ENCODE measurements at regions not wholly inside any gene's neighbourhood (a gene's known extent, or its start where the extent isn't known, plus 50 kb on each side); places are given as distances from the start of the nearest gene placed in this dataset.

DNA sequence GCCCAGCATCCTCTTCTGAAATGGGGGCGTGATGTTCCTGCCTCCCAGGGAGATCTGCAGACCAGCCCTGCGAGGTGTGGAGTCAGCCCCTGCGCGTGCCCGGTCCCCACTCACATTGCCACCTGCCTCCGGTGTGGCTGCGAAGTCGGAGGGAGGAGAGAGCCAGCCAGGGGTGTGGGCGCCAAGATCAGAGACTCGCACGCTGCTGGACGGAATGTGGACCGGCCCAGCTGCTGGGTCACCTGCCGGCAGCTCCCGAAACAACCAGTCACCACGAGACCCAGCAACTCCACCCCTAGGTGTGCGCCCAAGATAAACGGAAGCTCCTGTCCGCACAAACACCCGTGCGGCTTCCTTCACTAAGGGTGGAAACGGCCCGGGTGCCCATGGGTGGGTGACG is 51.1 kb upstream of the EGFL7 start:
- ATAC-seq = no peak
- Mint-ChIP-seq H3K4me3 (no peak overlapping the region), H3K36me3 (ENCODE audit: low read depth) (no peaks in the 10 kb centered on the region), H3K27ac (no peak overlapping the region), H3K27me3 (ENCODE audit: low read depth) (peaks cover 2% of the 10 kb centered on the region), H3K4me1 (ENCODE audit: low read depth) (peaks cover 9% of the 10 kb centered on the region), H3K9me3 (ENCODE audit: insufficient read depth) (no peaks in the 10 kb centered on the region)
- ChIA-PET CTCF (no interaction called here), POLR2A (no interaction called here)
- no peak for DNase-seq

- Mint-ChIP-seq H3K27ac (no peak overlapping the region), H3K27me3 (ENCODE audit: low read depth) (peaks cover 2% of the 10 kb centered on the region), H3K4me1 (ENCODE audit: low read depth) (peaks cover 9% of the 10 kb centered on the region), H3K9me3 (ENCODE audit: insufficient read depth) (no peaks in the 10 kb centered on the region), H3K36me3 (ENCODE audit: low read depth) (no peaks in the 10 kb centered on the region), H3K4me3 (no peak overlapping the region)
- ChIA-PET CTCF (no interaction called here), POLR2A (no interaction called here)
- ATAC-seq (no peak), DNase-seq (no peak)
These were observed 51.6 kb upstream of the EGFL7 start for GRCh38 chr9:136611119-136611518.

DNA sequence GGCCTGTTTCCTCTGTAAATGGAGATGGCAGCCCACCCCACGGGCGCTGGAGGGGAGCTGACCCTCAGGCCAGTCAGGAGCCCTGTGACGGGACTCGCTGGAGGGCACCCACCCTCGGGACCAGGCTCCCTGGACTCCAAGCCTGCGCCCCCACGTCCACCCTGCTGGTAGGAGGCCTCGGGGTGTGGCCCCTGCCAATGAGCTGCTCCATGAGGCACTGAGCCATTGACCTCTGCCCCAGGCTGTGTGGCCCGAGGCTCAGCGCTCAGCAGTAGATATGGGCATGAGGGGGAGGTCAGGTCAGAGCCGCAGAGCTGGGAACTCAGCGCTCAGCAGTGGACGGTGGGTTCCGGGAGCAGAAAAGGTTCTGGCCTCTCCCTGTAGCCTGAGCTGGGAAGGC is 52.3 kb upstream of the EGFL7 start:
- H3K9me3 Mint-ChIP-seq (ENCODE audit: insufficient read depth) = no peaks in the 10 kb centered on the region
- H3K36me3 Mint-ChIP-seq (ENCODE audit: low read depth) = no peaks in the 10 kb centered on the region
- peaks cover 2% of the 10 kb centered on the region for H3K4me1 Mint-ChIP-seq (ENCODE audit: low read depth)
- H3K27me3 Mint-ChIP-seq (ENCODE audit: low read depth) = peaks cover 2% of the 10 kb centered on the region
- DNase-seq (no peak), ATAC-seq (no peak)
- no peak overlapping the region for H3K27ac Mint-ChIP-seq
- ChIA-PET CTCF (no interaction called here), POLR2A (no interaction called here)
- no peak overlapping the region for H3K4me3 Mint-ChIP-seq

- no peaks in the 10 kb centered on the region for H3K4me1 Mint-ChIP-seq (ENCODE audit: low read depth)
- POLR2A ChIA-PET = no interaction called here
- no peak for DNase-seq
- no peak overlapping the region for H3K4me3 Mint-ChIP-seq
- CTCF ChIA-PET = no interaction called here
- no peak for ATAC-seq
- H3K27me3 Mint-ChIP-seq (ENCODE audit: low read depth) = peaks cover 2% of the 10 kb centered on the region
- H3K27ac Mint-ChIP-seq = no peak overlapping the region
- H3K9me3 Mint-ChIP-seq (ENCODE audit: insufficient read depth) = no peaks in the 10 kb centered on the region
- H3K36me3 Mint-ChIP-seq (ENCODE audit: low read depth) = no peaks in the 10 kb centered on the region
These were observed 52.8 kb upstream of the EGFL7 start for GRCh38 chr9:136609838-136610311.

- ATAC-seq = no peak
- CTCF ChIA-PET = no interaction called here
- H3K9me3 Mint-ChIP-seq (ENCODE audit: insufficient read depth) = no peaks in the 10 kb centered on the region
- H3K36me3 Mint-ChIP-seq (ENCODE audit: low read depth) = no peaks in the 10 kb centered on the region
- H3K27me3 Mint-ChIP-seq (ENCODE audit: low read depth) = peaks cover 2% of the 10 kb centered on the region
- H3K4me3 Mint-ChIP-seq = no peak overlapping the region
- no peak for DNase-seq
- POLR2A ChIA-PET = no interaction called here
- no peak overlapping the region for H3K27ac Mint-ChIP-seq
- no peaks in the 10 kb centered on the region for H3K4me1 Mint-ChIP-seq (ENCODE audit: low read depth)
These were observed 53.6 kb upstream of the EGFL7 start for GRCh38 chr9:136609160-136609475.

DNA sequence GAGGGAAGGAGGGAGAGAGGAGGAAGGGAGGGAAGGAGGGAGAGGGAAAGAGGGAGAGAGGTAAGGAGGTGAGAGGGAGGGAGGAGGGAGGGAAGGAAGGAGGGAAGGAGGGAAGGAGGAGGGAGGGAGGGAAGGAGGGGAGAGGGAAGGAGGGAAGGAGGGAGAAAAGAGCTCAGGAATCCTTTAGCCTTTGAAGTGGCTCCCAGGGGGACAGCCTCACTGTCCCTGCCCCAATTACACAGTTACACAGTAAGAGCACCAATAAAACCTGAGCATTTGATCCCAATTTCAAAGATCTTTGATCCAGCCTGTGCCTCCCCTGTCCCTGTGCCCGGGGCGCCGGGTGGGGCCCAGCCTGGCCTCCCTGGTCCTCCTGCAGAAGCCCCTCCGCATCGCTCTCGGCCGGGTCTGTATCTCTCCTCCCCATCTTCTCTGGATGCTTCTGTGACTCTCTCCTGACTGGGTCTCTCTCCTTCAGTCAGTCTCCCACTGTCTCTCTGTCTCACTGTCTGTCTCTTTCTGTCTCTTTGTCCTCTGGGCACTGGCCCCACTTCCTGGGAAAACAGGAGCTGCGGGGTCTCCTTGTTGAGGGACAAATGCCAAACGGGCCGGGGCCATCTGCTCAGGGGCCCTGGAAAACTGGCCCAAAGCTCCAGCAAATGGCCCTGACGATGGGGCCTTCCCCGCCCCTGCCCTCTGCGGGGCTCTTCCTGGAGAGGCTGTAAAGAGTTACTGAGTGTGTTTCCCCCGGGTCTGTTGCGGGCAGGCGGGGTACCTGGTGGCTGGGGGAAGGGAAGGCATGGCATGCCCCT is 54.2 kb upstream of the EGFL7 start:
- no peak for ATAC-seq

DNA sequence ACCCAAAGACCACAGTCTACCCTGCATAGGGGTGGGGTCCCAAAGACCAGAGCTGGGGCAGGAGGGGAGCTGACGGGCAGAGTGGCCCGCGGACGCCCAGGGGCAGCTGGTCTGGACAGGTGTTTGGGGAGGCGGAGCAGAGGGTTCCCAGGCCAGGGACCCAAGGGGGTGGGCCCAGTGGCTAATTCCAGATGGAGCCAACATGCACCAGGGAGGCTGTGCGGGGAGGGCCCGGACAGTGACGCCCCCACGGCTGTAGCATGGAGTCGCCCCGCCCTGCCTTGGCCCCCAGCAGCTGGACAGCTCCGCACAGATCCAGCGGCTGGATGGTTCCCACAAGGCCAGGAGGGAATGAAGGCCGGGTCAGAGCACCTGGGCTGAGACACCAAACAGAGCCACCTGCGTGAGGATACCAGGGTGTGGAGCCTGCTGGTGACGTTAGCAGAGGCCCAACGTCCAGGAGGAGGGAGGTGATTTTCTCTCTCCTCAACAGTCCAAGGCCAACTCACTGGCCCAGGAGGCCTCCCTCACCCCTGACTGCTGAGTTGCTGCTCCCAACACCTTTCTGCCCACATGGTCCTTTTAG is 55.3 kb upstream of the EGFL7 start:
- H3K27me3 Mint-ChIP-seq (ENCODE audit: low read depth) = peaks cover 2% of the 10 kb centered on the region
- ATAC-seq (no peak), DNase-seq (no peak)
- no peaks in the 10 kb centered on the region for H3K4me1 Mint-ChIP-seq (ENCODE audit: low read depth)
- no peaks in the 10 kb centered on the region for H3K9me3 Mint-ChIP-seq (ENCODE audit: insufficient read depth)
- H3K4me3 Mint-ChIP-seq = no peak overlapping the region
- H3K36me3 Mint-ChIP-seq (ENCODE audit: low read depth) = no peaks in the 10 kb centered on the region
- ChIA-PET CTCF (interaction anchor here (1.8 kb wide), 1 partner anchor 123 kb away, joined by 5 read pairs; no protein-coding TSS in a partner anchor), POLR2A (no interaction called here)
- H3K27ac Mint-ChIP-seq = no peak overlapping the region

More for the DNA sequence above, 54.2 kb upstream of the EGFL7 start:
- no peak overlapping the region for H3K4me3 Mint-ChIP-seq
- H3K36me3 Mint-ChIP-seq (ENCODE audit: low read depth) = no peaks in the 10 kb centered on the region
- ChIA-PET POLR2A (no interaction called here), CTCF (no interaction called here)
- H3K27me3 Mint-ChIP-seq (ENCODE audit: low read depth) = peaks cover 2% of the 10 kb centered on the region
- no peak for DNase-seq
- H3K4me1 Mint-ChIP-seq (ENCODE audit: low read depth) = no peaks in the 10 kb centered on the region
- H3K9me3 Mint-ChIP-seq (ENCODE audit: insufficient read depth) = no peaks in the 10 kb centered on the region
- no peak overlapping the region for H3K27ac Mint-ChIP-seq

DNA sequence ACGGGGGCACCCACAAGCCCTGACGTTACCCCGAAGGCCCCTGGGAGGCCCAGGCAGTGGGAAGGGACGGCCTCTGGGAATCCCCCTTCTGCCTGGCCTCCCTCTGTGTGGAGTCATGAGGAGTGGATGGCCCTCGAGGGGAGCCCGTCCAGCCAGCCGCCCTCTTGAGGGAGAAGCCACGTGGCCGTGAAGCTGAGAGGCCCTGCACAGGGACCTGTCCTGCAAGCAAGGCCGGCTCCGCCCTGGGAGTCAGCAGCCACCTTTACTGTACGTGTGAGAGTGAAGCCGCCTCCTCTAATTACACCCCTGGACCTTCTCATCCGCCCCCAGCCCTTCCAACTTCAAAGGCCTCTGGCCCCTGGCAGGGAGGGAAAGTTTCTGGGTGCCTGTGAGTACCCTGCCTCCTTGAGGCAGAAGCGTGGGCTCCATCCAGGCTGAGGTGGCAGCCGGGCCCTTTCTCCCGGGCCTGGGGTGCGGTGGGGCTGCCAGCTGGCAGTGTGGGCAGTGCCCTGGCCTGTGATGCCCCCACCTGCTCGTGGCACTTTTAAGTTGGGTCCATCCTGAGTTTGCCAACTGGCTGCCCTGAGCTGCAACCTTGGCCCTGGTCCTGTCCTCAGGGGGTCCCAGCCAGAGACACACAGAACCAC is 55.9 kb upstream of the EGFL7 start:
- H3K36me3 Mint-ChIP-seq (ENCODE audit: low read depth) = no peaks in the 10 kb centered on the region
- POLR2A ChIA-PET = no interaction called here
- CTCF ChIA-PET = interaction anchor here (0.9 to 1.8 kb wide), 2 partner anchors 38 to 122 kb away, joined by 3 to 5 read pairs; no protein-coding TSS in a partner anchor
- no peak overlapping the region for H3K27ac Mint-ChIP-seq
- H3K27me3 Mint-ChIP-seq (ENCODE audit: low read depth) = peaks cover 3% of the 10 kb centered on the region
- ATAC-seq (no peak), DNase-seq (no peak)
- H3K4me1 Mint-ChIP-seq (ENCODE audit: low read depth) = no peaks in the 10 kb centered on the region
- H3K4me3 Mint-ChIP-seq = no peak overlapping the region
- H3K9me3 Mint-ChIP-seq (ENCODE audit: insufficient read depth) = no peaks in the 10 kb centered on the region

- POLR2A ChIA-PET = no interaction called here
- ATAC-seq (no peak), DNase-seq (no peak)
- no peak overlapping the region for H3K4me3 Mint-ChIP-seq
- no peak overlapping the region for H3K27ac Mint-ChIP-seq
- CTCF ChIA-PET = interaction anchor here (0.9 to 1.8 kb wide), 2 partner anchors 39 to 122 kb away, joined by 3 to 5 read pairs; no protein-coding TSS in a partner anchor
- no peaks in the 10 kb centered on the region for H3K9me3 Mint-ChIP-seq (ENCODE audit: insufficient read depth)
- H3K27me3 Mint-ChIP-seq (ENCODE audit: low read depth) = peaks cover 3% of the 10 kb centered on the region
- no peaks in the 10 kb centered on the region for H3K36me3 Mint-ChIP-seq (ENCODE audit: low read depth)
- H3K4me1 Mint-ChIP-seq (ENCODE audit: low read depth) = no peaks in the 10 kb centered on the region
These were observed 56.6 kb upstream of the EGFL7 start for GRCh38 chr9:136605988-136606660.

GRCh38 chr9:136604823-136605525 is 57.7 kb upstream of the EGFL7 start:
- CTCF ChIA-PET = no interaction called here

DNA sequence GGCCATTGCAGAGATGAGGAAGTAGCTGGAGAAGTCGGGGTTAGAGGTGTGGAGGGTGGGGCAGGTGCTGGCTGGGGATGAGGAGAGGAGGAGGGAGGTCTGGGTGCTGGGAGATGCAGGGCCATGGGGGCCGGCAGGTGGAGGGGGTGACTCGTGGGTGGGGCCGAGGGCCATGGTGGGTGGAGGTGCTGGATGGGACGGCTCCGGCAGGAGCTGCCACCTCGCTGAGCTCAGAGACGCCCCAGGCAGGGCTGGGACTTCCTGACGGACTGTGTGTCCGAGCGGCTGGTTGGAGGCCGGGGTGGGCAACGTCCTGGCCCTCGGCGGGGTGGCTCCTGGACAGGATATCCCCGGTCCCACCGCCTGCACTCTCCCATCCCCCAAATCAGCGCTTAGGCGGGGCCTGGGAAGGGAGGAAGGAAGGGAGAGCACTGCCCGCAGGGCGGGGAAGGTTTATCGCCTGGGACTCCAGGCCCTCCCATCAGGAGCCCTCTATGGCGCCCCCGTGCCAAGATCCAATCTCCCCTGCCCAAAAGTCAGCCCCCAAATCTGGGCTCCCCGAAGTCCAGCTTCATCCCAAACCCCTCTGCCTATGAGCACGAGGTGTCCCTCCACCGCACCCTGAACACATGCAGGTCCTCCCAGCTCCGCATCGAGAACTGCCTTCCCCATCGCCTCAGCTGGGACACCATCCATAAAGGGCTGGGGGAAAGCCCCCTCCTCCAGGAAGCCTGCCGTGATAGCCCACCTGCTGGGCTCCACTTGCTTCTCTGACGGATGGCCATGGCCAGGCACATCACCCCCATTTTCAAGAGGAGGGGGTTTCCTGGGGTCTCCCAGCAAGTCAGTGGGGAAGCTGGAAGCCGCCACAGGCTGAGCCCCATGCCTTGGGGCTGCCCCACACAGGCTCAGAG is 58.3 kb upstream of the NOTCH1 start:
- DNase-seq = no peak
- no peak for ATAC-seq
- Mint-ChIP-seq H3K4me1 (ENCODE audit: low read depth) (no peaks in the 10 kb centered on the region), H3K9me3 (ENCODE audit: insufficient read depth) (no peaks in the 10 kb centered on the region), H3K27ac (no peak overlapping the region), H3K27me3 (ENCODE audit: low read depth) (peaks cover 12% of the 10 kb centered on the region), H3K36me3 (ENCODE audit: low read depth) (no peaks in the 10 kb centered on the region), H3K4me3 (no peak overlapping the region)
- ChIA-PET POLR2A (no interaction called here), CTCF (no interaction called here)

More at GRCh38 chr9:136604823-136605525, 57.7 kb upstream of the EGFL7 start:
- Mint-ChIP-seq H3K4me3 (no peak overlapping the region), H3K27ac (no peak overlapping the region), H3K9me3 (ENCODE audit: insufficient read depth) (no peaks in the 10 kb centered on the region), H3K4me1 (ENCODE audit: low read depth) (no peaks in the 10 kb centered on the region), H3K27me3 (ENCODE audit: low read depth) (peaks cover 12% of the 10 kb centered on the region), H3K36me3 (ENCODE audit: low read depth) (no peaks in the 10 kb centered on the region)
- DNase-seq (no peak), ATAC-seq (no peak)
- POLR2A ChIA-PET = no interaction called here

All from activated CD8-positive, alpha-beta T cell treated with anti-CD3 and anti-CD28 coated beads, Interleukin-2, amount 10 ng/mL, durations not matched to agents 7 days and 5 days (primary cell).